Hematopoietic multipotent progenitor cell treated with erythropoietin and hydrocortisone succinate and interleukin-3 and kit ligand, for 8 days (in vitro differentiated cells): ENCODE measurements at regions not wholly inside any gene's neighbourhood (a gene's known extent, or its start where the extent isn't known, plus 50 kb on each side); places are given as distances from the start of the nearest gene placed in this dataset.

Source experiments
- DNase-seq: peaks from one replicate; pipeline ENCODE4 v3.0.0-alpha.2; 2015

- no peak for DNase-seq
Measured at GRCh38 chr10:128380946-128381345, 254.7 kb upstream of the MKI67 start.

GRCh38 chr10:128382225-128382624 is 256.0 kb upstream of the MKI67 start:
- no peak for DNase-seq

- DNase-seq: no peak
Measured at GRCh38 chr10:128384831-128385230, 258.6 kb upstream of the MKI67 start.

GRCh38 chr10:128386231-128386630 is 260.0 kb upstream of the MKI67 start:
- no peak for DNase-seq

GRCh38 chr10:128386816-128387604 is 260.8 kb upstream of the MKI67 start:
- DNase-seq: no peak

GRCh38 chr10:128390596-128390995 is 264.4 kb upstream of the MKI67 start:
- DNase-seq: no peak

- no peak for DNase-seq
Measured at GRCh38 chr10:128393546-128393945, 267.3 kb upstream of the MKI67 start.

DNA sequence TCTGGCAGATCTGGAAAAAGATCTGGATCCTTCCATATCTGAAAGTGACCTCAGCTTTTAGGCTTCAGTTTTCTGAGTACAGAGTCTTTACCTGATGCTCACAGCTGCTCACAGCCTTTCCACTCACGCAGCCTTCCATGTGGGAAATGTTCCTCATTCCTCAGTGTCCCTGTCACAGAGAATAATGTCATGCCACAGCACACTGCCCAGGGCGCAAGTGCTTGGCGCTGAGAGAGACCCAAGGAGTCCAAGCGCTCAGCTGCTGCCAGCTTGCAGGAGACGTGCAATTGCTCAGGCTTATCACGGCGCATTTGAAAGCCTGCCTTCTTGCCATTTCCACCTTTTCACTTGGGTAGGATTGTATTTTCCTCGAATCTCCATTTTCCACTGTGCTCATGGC is 271.9 kb upstream of the MKI67 start:
- no peak for DNase-seq

- DNase-seq: no peak
Measured at GRCh38 chr10:128398999-128399398, 272.8 kb upstream of the MKI67 start.

DNA sequence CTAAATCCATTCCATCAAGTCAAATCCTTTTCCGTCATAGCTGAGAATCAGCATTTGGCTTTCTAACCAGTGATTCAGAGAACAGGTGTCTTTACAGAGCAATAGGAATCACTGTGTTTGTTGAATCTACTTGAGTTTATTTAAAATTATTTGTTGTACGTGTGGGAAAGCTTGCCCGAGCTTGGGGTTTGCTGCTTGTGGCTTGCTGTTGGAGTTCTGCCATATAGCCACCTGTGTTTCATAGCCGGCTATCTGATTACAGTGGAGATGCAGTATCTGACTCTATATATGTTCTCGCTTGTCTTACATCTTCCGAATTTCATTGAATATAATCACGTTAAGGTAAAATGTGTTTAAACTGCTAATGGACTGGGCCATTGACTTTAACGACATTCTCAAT is 274.3 kb upstream of the MKI67 start:
- no peak for DNase-seq

DNA sequence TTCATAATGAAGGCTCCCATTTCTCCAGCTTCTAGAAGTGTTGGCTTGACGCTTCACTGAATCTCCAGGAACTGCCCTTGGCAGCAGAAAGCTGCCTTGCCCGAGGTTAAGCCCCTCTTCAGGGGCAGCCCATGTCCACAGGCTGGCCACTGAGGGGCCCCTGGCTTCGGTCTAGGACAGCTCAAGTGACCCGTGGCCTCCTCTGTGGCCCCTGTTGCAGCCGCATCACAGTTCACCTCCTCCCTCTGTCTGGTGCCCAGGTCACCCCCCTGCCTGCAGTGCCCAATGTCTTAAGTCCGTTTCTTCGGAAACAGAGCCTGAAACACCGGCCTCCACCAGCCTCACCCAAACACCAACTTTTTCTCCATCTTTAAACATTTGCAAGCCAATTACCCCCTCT is 279.2 kb upstream of the MKI67 start:
- DNase-seq: no peak

DNA sequence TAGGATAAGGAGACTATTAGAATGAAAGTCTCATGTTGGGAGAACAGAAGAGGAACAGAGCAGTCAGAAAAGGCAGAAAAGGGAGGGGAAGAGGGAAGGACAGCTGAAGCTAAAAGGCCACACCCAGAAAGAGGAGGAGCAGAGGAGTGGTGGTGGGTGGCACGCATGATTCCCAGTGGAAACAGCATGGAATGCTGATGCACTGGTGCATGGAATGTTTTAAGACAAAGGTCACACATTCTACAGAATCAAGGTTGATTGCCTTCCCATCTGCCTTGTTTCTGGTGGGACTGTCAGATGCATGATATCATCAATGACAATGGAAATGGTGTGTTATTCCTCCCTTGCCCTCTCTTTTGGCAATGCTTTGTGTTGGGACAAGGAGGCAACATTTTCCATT is 285.4 kb upstream of the MKI67 start:
- DNase-seq: no peak

- DNase-seq: no peak
Measured at GRCh38 chr10:128414568-128414967, 288.3 kb upstream of the MKI67 start.

DNA sequence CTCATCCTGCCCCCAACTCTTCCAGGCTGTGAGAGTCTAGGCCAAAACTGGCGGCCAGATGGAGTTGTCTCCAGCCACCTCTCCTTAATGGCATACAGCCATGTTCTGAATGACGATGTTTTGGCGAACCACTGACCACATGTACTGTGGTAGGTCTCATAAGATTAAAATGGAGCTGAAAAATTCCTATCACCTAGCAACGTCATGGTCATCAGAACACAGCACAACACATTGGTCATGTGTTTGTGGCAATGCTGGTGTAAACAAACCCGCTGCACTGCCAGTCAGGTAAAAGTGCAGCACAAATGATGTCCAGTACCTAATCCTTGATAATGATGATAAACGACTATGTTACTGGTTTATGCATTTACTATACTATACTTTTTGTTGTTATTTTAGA is 290.0 kb upstream of the MKI67 start:
- DNase-seq: no peak

- no peak for DNase-seq
Measured at GRCh38 chr10:128417826-128418225, 291.6 kb upstream of the MKI67 start.

- DNase-seq: no peak
Measured at GRCh38 chr10:128418819-128419218, 292.6 kb upstream of the MKI67 start.

DNA sequence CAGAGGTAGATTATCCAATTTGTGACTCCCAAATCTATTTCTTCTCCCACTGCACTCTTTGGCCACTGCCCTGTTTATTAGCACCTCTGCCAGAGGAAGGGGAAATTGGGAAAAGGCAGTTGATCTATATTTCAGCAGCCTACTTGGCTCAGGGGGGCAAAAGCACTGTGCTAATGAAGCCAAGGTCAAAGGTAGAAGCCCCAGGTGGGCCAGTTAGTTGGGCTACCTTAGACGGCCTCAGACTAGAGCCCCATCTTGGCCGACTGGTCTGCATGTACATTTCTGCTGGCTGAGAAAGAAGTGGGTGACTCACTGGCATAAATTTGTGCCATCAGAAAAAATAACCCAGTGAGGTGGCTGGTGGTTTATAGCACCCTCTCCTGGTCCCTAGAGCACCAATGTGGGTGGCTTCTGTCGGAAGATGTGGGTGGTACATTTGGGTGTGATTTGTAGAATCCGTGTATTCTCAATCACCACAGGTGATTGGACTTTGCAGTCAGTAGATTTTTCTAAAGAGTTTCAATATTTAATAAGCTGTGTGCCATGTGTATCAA is 293.3 kb upstream of the MKI67 start:
- DNase-seq: no peak

- no peak for DNase-seq
Measured at GRCh38 chr10:128420623-128421022, 294.4 kb upstream of the MKI67 start.

DNA sequence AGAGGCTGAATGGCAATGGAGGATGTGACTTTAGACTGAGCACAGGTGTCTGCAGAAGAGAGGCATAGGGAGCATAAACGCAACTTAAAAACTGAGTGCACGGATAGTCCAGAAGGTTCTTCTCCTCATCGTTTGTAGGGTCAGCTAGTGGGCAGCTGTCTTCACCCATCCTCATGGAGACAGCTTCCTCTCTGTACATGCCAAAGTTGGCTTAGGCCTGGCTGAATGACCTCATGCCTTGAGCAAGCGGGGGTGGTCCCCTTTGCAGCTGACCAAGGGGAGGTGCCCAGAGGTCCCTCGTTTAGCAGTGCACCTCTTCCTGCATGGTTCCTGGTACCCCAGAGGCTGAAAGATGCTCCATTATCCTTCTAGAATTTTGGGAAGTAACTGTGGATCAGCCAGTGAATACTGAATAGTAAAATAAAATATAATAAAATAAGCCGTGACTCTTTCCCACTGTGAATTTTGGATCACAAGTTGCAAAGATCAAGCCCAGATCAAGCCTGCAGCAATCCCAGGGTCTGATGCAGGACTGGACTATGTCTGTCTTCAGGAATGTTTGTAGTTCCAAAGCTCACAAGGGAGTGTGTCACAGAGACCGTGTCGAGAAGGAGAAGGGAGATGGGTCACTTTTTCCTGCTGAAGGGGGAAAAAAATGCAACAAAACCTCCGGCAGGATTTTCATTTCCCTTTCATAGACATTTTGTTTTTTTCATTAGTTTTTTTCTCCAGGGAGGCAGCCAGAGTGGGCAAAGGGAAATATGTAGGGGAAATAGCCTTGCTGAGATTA is 295.3 kb upstream of the MKI67 start:
- no peak for DNase-seq

DNA sequence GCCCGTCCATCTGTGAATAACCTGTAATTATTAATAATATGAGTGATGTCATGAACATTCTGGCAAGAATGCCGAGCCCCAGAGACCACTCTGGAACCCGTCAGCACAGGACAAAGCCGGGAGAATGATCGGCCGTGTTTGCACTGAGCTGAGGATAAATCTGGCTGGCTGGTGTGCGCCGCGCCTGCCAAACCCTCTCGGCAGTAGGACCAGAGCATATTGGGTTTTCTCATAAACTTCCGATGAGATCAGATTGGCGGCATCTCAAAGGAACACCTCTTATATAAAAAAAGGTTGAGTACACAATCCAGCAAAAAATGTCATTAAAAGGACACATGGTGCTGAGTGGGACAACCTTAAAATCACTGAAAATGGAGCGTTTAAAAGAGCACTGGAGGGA is 296.0 kb upstream of the MKI67 start:
- DNase-seq: no peak

DNA sequence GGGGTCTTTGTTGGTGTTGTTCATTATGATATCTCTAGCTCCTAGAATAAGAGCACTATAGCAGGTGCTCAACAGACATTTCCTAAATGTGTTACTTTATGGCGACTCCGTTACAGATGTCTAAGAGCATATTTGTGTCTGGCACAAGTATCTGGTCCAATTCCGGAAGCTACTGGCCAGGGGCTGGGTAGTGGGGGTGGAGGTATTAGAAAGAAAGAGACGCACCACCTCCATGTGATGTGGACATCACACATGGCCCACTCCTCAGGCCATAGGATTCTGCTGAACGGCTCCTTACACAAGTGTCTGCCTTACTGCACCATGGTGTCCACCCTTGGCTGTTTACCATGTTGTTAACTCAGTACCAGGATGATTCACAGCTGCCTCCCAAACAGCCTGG is 296.8 kb upstream of the MKI67 start:
- DNase-seq: no peak

GRCh38 chr10:128429321-128429720 is 303.1 kb upstream of the MKI67 start:
- no peak for DNase-seq

DNA sequence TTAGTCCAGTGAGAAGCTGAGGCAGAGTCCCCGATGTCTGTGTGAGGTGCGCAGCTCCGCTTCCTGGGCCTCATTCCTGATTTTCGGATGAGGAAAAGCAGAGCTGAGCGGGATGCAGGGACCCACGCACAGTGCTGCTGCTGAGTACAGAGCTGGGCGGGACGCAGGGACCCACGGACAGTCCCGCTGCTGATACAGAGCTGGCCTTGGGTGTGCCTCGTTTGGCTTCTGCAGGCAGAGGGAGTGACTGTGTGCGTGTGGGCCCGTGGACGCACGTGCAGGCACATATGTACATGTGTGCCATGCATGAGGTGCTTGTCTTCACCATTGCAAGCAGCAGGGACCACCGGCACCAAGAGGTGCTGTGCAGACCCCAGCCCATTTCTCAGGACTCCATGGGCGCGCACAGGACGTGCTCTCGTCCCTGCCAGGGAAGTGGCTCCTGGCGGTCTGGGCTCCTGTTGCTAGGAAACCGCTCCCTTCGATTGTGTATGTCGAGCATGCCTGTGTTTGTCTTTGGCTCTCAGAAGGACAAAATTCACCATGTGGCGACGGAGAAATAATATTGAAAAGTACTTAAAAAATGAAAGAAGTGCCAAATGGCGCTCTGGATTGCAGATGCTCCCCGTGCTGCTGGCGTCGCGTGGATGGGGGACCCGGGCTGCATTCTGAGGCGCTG is 303.8 kb upstream of the MKI67 start:
- no peak for DNase-seq

- DNase-seq: no peak
Measured at GRCh38 chr10:128431083-128431482, 304.9 kb upstream of the MKI67 start.
